ENCODE measurements at regions not wholly inside any gene's neighbourhood (a gene's known extent, or its start where the extent isn't known, plus 50 kb on each side); places are given as distances from the start of the nearest gene placed in this dataset.

DNA sequence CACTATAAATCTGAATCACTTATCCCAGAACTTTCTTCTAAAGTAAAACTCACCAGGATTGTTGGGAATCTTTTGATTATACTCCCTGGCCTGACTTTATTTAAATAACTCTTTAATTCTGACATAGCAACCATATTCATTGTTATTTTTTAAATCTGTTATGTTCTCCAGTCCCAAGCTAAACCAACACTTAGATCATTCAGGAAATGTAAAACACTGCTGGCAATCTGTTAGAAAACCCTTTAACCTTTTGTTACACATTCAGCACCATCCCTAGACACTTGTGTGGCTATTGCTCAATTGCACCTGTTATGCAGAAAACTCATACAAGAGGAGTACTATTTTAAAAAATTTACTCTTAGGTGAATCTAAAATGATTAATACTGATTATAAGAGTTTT lies 101.8 kb upstream of the NHSL1 start:
- H3K4me1 ChIP-seq (ENCODE audit: control insufficient read depth in 4 of 4, insufficient read depth in 4 of 4, low read length in 3 of 4): peaks cover 19 to 51% (median 32%) of the 10 kb centered on the region in 4 donors
- TF ChIP-seq GABPA (IDR thresholded peaks at IDR 0.05 in 1 of 2, conservative IDR thresholded peaks at IDR 0.05 in 1 of 2): no peak
- peak; percentile 49 to 52 for TF ChIP-seq RXRA (IDR thresholded peaks at IDR 0.05)
- no peak for TF ChIP-seq EGR1 (IDR thresholded peaks at IDR 0.05; ENCODE audit: low read depth in 2 of 2)
- no peak for TF ChIP-seq YY1 (IDR thresholded peaks at IDR 0.05)
- no peak for TF ChIP-seq HNF4G (IDR thresholded peaks at IDR 0.05)
- no peak for TF ChIP-seq MAX (IDR thresholded peaks at IDR 0.05)
- TF ChIP-seq FOXA2 (IDR thresholded peaks at IDR 0.05): no peak
- no peak for TF ChIP-seq ATF3 (IDR thresholded peaks at IDR 0.05)
- peak; percentile 14 for TF ChIP-seq SP1 (IDR thresholded peaks at IDR 0.05)
- TF ChIP-seq NR2F2 (IDR thresholded peaks at IDR 0.05): peak; percentile 68
- TF ChIP-seq JUND (IDR thresholded peaks at IDR 0.05): peak in 1 of 2 donors; percentile 26
- peak in 1 of 2 donors; percentile 14 for TF ChIP-seq RAD21 (IDR thresholded peaks at IDR 0.05)
- no peak for TF ChIP-seq REST (IDR thresholded peaks at IDR 0.05)
- TF ChIP-seq HNF4A (conservative IDR thresholded peaks at IDR 0.05): peak in 1 of 2 donors; percentile 46
- no peak for TF ChIP-seq FOXA1 (IDR thresholded peaks at IDR 0.05)
- TF ChIP-seq CTCF (IDR thresholded peaks at IDR 0.05; ENCODE audit: low read depth, low read length, missing input control): no peak
- TF ChIP-seq ZBTB33 (IDR thresholded peaks at IDR 0.05): no peak
- TF ChIP-seq TAF1 (conservative IDR thresholded peaks at IDR 0.05): no peak
- no peak overlapping the region for H3K4me3 ChIP-seq (ENCODE audit: low read depth in 1 of 3, low read length in 3 of 3)
- H3K27me3 ChIP-seq (ENCODE audit: control insufficient read depth in 4 of 4, insufficient read depth in 4 of 4, low read length in 3 of 4): no peaks in the 10 kb centered on the region
- H3K27ac ChIP-seq (ENCODE audit: low read depth in 1 of 2, low read length in 2 of 2): peak overlapping the region; percentile 12 to 41
- H3K9ac ChIP-seq (ENCODE audit: low read depth in 1 of 2, low read length in 2 of 2): no peak overlapping the region
- no peak for DNase-seq (ENCODE audit: low spot score)
- H3K9me3 ChIP-seq (ENCODE audit: control insufficient read depth in 4 of 4, low read length in 3 of 4): no peaks in the 10 kb centered on the region
- no peaks in the 10 kb centered on the region for H3K36me3 ChIP-seq (ENCODE audit: control insufficient read depth in 4 of 4, insufficient read depth in 3 of 4, low read depth in 1 of 4, low read length in 3 of 4)
